Vagina (tissue), 2 donors: ENCODE measurements at regions not wholly inside any gene's neighbourhood (a gene's known extent, or its start where the extent isn't known, plus 50 kb on each side); places are given as distances from the start of the nearest gene placed in this dataset.

Experiments
- DNase-seq, 2 donors: peaks; one replicate each; pipeline ENCODE4 v3.0.0-alpha.2; 2017; ENCODE audit errors: extremely low spot score in 2 of 2
- H3K27ac ChIP-seq: fragments of 200-600 bp; sonication (generic); one replicate; pipeline ENCODE4 v1.5.1; 2019
- H3K27me3 ChIP-seq: fragments of 200-600 bp; sonication (generic); one replicate; pipeline ENCODE4 v1.5.1; 2019
- H3K36me3 ChIP-seq, 2 donors: fragments of 200-600 bp; sonication (generic); one replicate each; pipeline ENCODE4 v1.5.1; 2017 to 2019
- H3K4me1 ChIP-seq: fragments of 200-600 bp; sonication (generic); one replicate; pipeline ENCODE4 v1.5.1; 2019
- H3K4me3 ChIP-seq, 2 donors: fragments of 200-600 bp; sonication (generic); 1 replicate in 1 of 2; 2 replicates in 1 of 2; pipeline ENCODE4 v1.5.1; 2016 to 2019
- H3K9me3 ChIP-seq: fragments of 200-600 bp; sonication (generic); one replicate; pipeline ENCODE4 v1.5.1; 2019
- POLR2A ChIP-seq, 2 donors: fragments of 450-650 bp; IDR thresholded peaks; one replicate each; pipeline ENCODE4 v1.6.1; 2017; ENCODE audit warnings: antibody characterized with exemption in 2 of 2, mild to moderate bottlenecking in 2 of 2, moderate library complexity in 2 of 2
- POLR2AphosphoS5 ChIP-seq, 2 donors: sonication (generic); formaldehyde crosslinking; IDR thresholded peaks; one replicate each; pipeline ENCODE4 v1.9.0; 2017; ENCODE audit warnings: antibody characterized with exemption in 2 of 2, mild to moderate bottlenecking in 2 of 2, low read depth in 1 of 2; ENCODE audit not compliant: insufficient read depth in 1 of 2
- intact Hi-C: fragments of 100-400 bp; cut with DNase I; formaldehyde crosslinking; loops from one replicate; pipeline ENCODE4 v1.15.1; 2023
- TF ChIP-seq, protein P1 (sequence below), 3 experiments: fragments of 450-650 bp in 2 of 3; fragments of 200-600 bp in 1 of 3; sonication (generic) in 1 of 3; IDR thresholded peaks; one replicate each; pipeline ENCODE4 v1.5.1; 2017 to 2019; ENCODE audit warnings: antibody characterized with exemption in 3 of 3, mild to moderate bottlenecking in 2 of 3, moderate library complexity in 2 of 3

DNA sequence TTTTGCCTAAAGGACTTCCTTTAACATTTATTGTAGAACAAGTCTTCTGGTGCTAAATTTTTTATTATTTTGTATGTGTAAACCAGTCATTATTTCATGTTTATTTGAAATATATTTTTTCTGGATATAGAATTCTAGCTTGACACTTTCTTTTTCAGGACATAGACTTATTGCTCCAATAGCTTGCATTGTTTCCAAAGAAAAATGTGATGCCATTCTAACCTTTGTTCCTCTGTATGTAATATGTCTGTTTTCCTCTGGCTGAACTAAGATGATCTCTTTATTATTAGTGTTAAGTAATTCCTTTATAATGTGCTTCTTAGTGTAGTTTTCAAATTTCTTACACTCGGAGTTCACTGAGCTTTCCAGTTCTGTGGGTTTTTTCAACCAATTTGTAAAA lies 174.1 kb upstream of the STARD13 start:
- no peaks in the 10 kb centered on the region for H3K4me1 ChIP-seq
- no peak for DNase-seq
- TF ChIP-seq POLR2A (IDR thresholded peaks at IDR 0.05), result no peak
- TF ChIP-seq POLR2AphosphoS5 (IDR thresholded peaks at IDR 0.05; ENCODE audit: insufficient read depth in 1 of 2, low read depth in 1 of 2), result no peak
- TF ChIP-seq, protein P1, sequence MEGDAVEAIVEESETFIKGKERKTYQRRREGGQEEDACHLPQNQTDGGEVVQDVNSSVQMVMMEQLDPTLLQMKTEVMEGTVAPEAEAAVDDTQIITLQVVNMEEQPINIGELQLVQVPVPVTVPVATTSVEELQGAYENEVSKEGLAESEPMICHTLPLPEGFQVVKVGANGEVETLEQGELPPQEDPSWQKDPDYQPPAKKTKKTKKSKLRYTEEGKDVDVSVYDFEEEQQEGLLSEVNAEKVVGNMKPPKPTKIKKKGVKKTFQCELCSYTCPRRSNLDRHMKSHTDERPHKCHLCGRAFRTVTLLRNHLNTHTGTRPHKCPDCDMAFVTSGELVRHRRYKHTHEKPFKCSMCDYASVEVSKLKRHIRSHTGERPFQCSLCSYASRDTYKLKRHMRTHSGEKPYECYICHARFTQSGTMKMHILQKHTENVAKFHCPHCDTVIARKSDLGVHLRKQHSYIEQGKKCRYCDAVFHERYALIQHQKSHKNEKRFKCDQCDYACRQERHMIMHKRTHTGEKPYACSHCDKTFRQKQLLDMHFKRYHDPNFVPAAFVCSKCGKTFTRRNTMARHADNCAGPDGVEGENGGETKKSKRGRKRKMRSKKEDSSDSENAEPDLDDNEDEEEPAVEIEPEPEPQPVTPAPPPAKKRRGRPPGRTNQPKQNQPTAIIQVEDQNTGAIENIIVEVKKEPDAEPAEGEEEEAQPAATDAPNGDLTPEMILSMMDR (IDR thresholded peaks at IDR 0.05), result no peak
- H3K4me3 ChIP-seq, result no peak overlapping the region
- H3K27ac ChIP-seq, result no peak overlapping the region
- H3K27me3 ChIP-seq, result no peaks in the 10 kb centered on the region
- no peaks in the 10 kb centered on the region for H3K9me3 ChIP-seq
- H3K36me3 ChIP-seq, result no peaks in the 10 kb centered on the region
- intact Hi-C loops, result no loop called here

DNA sequence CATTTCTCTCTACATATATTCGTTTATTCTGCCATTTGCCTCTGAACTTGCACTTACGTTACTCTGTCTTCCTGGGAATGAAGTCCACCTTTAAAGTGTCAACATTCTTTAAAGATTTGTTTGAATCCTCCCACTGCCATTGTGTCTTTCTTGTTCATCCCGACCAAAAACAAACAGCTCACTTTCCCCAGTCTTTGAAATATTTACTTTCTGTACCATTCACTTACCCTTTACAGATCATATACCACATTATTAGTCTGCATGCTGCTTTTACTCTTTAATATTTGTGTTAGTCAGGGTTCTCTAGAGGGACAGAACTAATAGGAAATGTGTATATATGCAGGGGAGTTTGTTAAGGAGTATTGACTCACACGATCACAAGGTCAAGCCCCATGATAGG lies 176.6 kb upstream of the STARD13 start:
- intact Hi-C loops, result no loop called here
- H3K4me1 ChIP-seq, result no peaks in the 10 kb centered on the region

DNA sequence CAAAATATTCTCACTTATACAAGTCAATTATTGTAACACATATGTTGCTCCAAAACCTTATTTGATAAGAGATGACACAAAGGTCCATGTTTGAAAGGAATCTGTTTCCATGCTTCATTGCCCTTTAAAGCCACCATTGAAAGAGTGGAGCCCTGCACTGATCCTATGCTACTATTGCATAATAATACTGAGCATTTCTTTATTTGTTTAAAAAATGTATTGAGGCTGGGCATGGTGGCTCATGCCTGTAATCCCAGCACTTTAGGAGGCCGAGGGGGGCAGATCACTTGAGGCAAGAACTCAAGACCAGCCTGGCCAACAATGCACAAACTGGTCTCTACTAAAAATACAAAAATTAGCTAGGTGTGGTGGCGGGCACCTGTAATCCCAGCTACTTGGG lies 178.8 kb upstream of the STARD13 start:
- intact Hi-C loops, result no loop called here
- Histone ChIP-seq H3K27ac (no peak overlapping the region), H3K4me1 (no peaks in the 10 kb centered on the region), H3K27me3 (no peaks in the 10 kb centered on the region), H3K9me3 (no peaks in the 10 kb centered on the region), H3K36me3 (no peaks in the 10 kb centered on the region), H3K4me3 (no peak overlapping the region)
- no peak for DNase-seq
- no peak for TF ChIP-seq POLR2A (IDR thresholded peaks at IDR 0.05)
- TF ChIP-seq, protein P1 (IDR thresholded peaks at IDR 0.05), result no peak
- no peak for TF ChIP-seq POLR2AphosphoS5 (IDR thresholded peaks at IDR 0.05; ENCODE audit: insufficient read depth in 1 of 2, low read depth in 1 of 2)

More for the DNA sequence above, 176.6 kb upstream of the STARD13 start:
- no peak for DNase-seq
- H3K27me3 ChIP-seq, result no peaks in the 10 kb centered on the region
- no peak overlapping the region for H3K4me3 ChIP-seq
- no peak overlapping the region for H3K27ac ChIP-seq
- no peaks in the 10 kb centered on the region for H3K36me3 ChIP-seq
- H3K9me3 ChIP-seq, result no peaks in the 10 kb centered on the region
- TF ChIP-seq POLR2AphosphoS5 (IDR thresholded peaks at IDR 0.05; ENCODE audit: insufficient read depth in 1 of 2, low read depth in 1 of 2) (no peak), POLR2A (IDR thresholded peaks at IDR 0.05) (no peak)
- TF ChIP-seq, protein P1 (IDR thresholded peaks at IDR 0.05), result no peak

DNA sequence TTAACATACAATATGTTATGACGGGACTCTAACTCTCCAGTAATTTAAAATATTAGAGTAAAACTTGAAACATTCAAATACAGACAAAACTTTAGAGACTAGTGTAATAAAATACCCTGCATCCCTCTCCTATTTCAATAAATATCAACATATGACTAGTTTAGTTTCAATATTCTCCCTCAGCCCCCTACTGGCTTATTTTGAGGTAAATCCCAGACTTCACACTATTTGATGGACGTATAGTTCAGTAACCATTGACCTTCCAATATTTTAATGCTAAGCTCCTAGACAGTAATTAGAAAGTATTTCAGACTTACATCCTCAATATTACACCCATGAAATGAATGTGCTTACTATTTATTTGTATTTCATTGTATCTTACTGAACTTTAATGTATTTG lies 180.7 kb upstream of the STARD13 start:
- no peaks in the 10 kb centered on the region for H3K4me1 ChIP-seq
- no peak overlapping the region for H3K4me3 ChIP-seq
- intact Hi-C loops, result no loop called here
- H3K27me3 ChIP-seq, result no peaks in the 10 kb centered on the region
- TF ChIP-seq, protein P1 (IDR thresholded peaks at IDR 0.05), result no peak
- TF ChIP-seq POLR2AphosphoS5 (IDR thresholded peaks at IDR 0.05; ENCODE audit: insufficient read depth in 1 of 2, low read depth in 1 of 2), result no peak
- TF ChIP-seq POLR2A (IDR thresholded peaks at IDR 0.05), result no peak
- no peaks in the 10 kb centered on the region for H3K36me3 ChIP-seq
- H3K27ac ChIP-seq, result no peak overlapping the region
- no peak for DNase-seq
- H3K9me3 ChIP-seq, result no peaks in the 10 kb centered on the region

DNA sequence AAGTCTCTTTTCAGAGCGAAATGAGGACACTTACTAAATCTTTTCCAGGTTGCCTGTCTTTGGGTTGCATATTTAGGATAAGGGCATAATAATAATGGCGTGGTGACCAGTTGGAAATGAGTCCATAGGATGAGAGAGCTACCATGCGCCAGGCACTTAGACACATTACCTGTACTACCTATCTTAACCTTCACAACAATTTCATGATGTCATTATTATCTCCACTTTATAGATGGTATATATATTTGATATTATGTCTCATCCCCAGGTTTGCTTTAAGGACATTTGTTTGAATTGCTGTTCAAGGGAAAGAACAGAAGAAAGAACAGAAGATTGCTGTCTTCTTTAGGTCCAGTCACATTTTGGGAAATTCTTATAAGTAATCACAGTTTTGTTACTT lies 182.0 kb upstream of the STARD13 start:
- DNase-seq, result no peak
- no peaks in the 10 kb centered on the region for H3K4me1 ChIP-seq
- H3K27ac ChIP-seq, result no peak overlapping the region
- intact Hi-C loops, result no loop called here
- no peak overlapping the region for H3K4me3 ChIP-seq
- no peaks in the 10 kb centered on the region for H3K27me3 ChIP-seq
- H3K36me3 ChIP-seq, result no peaks in the 10 kb centered on the region
- TF ChIP-seq, protein P1 (IDR thresholded peaks at IDR 0.05), result no peak
- TF ChIP-seq POLR2AphosphoS5 (IDR thresholded peaks at IDR 0.05; ENCODE audit: insufficient read depth in 1 of 2, low read depth in 1 of 2) (no peak), POLR2A (IDR thresholded peaks at IDR 0.05) (no peak)
- no peaks in the 10 kb centered on the region for H3K9me3 ChIP-seq
